Keratinocyte (primary cell): ENCODE measurements at regions not wholly inside any gene's neighbourhood (a gene's known extent, or its start where the extent isn't known, plus 50 kb on each side); places are given as distances from the start of the nearest gene placed in this dataset.

Experiments used
- DNase-seq: peaks from one replicate; pipeline ENCODE4 v3.0.0-alpha.2; 2011; ENCODE audit warnings: low read depth, missing footprints, low spot score
- FAIRE-seq: peaks from 2 replicates; lab custom pipeline; 2011; peaks lifted over from hg19 to GRCh38; lab: Jason Lieb, UNC
- H2AFZ ChIP-seq: 2 replicates; pipeline ENCODE4 v1.6.0; 2012; ENCODE audit warnings: low read length, control low read depth, inconsistent platforms; ENCODE audit not compliant: control insufficient read depth
- H3K27ac ChIP-seq: 2 replicates; pipeline ENCODE4 v1.5.1; 2011; ENCODE audit warnings: low read length; ENCODE audit not compliant: control insufficient read depth, insufficient read depth
- H3K27me3 ChIP-seq: 3 replicates; pipeline ENCODE4 v1.6.0; 2011; ENCODE audit warnings: low read length; ENCODE audit not compliant: control insufficient read depth, insufficient read depth; ENCODE audit errors: extremely low read depth
- H3K36me3 ChIP-seq, 2 experiments: 2 replicates in 1 of 2; 3 replicates in 1 of 2; pipeline ENCODE4 v1.5.1; 2011; ENCODE audit warnings: low read length in 2 of 2, mild to moderate bottlenecking in 1 of 2; ENCODE audit not compliant: control insufficient read depth in 2 of 2, insufficient read depth in 2 of 2; ENCODE audit errors: extremely low read depth in 1 of 2
- H3K4me1 ChIP-seq: 3 replicates; pipeline ENCODE4 v1.5.1; 2011; ENCODE audit warnings: low read length; ENCODE audit not compliant: control insufficient read depth, insufficient read depth; ENCODE audit errors: extremely low read depth
- H3K4me2 ChIP-seq: 3 replicates; pipeline ENCODE4 v1.6.0; 2011; ENCODE audit warnings: low read depth, low read length; ENCODE audit not compliant: control insufficient read depth, insufficient read depth; ENCODE audit errors: extremely low read depth
- H3K4me3 ChIP-seq, 3 experiments: fragments of 200-600 bp in 1 of 3; sonication (generic) in 1 of 3; 2 replicates in 2 of 3; 3 replicates in 1 of 3; pipeline ENCODE4 v1.5.1; 2011 to 2016; ENCODE audit warnings: low read length in 3 of 3, mild to moderate bottlenecking in 3 of 3, control low read depth in 2 of 3, inconsistent platforms in 1 of 3, low read depth in 1 of 3, mixed read lengths in 1 of 3, mixed run types in 1 of 3, moderate library complexity in 1 of 3; ENCODE audit not compliant: control insufficient read depth in 2 of 3, insufficient read depth in 2 of 3; ENCODE audit errors: extremely low read depth in 1 of 3
- H3K79me2 ChIP-seq: 2 replicates; pipeline ENCODE4 v1.6.0; 2012; ENCODE audit warnings: low read length; ENCODE audit not compliant: control insufficient read depth, insufficient read depth
- H3K9ac ChIP-seq: 3 replicates; pipeline ENCODE4 v1.6.0; 2011; ENCODE audit warnings: low read length; ENCODE audit not compliant: control insufficient read depth, insufficient read depth; ENCODE audit errors: extremely low read depth
- H3K9me1 ChIP-seq: 3 replicates; pipeline ENCODE4 v1.6.0; 2011; ENCODE audit warnings: low read length; ENCODE audit not compliant: control insufficient read depth, insufficient read depth; ENCODE audit errors: extremely low read depth
- H3K9me3 ChIP-seq: 2 replicates; pipeline ENCODE4 v1.5.1; 2012; ENCODE audit warnings: low read depth, low read length; ENCODE audit not compliant: control insufficient read depth
- H4K20me1 ChIP-seq: 3 replicates; pipeline ENCODE4 v1.6.0; 2011; ENCODE audit warnings: low read length; ENCODE audit not compliant: control insufficient read depth, insufficient read depth; ENCODE audit errors: extremely low read depth
- CTCF ChIP-seq, 3 experiments: IDR thresholded peaks in 1 of 3; conservative IDR thresholded peaks in 1 of 3; optimal IDR thresholded peaks in 1 of 3; 2 replicates in 2 of 3; 3 replicates in 1 of 3; pipeline versions ENCODE3 to v1.5.1; 2011; ENCODE audit warnings: low read length in 3 of 3, mild to moderate bottlenecking in 3 of 3, moderate library complexity in 2 of 3, control low read depth in 1 of 3, inconsistent platforms in 1 of 3; ENCODE audit not compliant: insufficient read depth in 2 of 3; ENCODE audit errors: extremely low read depth in 1 of 3
- EZH2 ChIP-seq: IDR thresholded peaks from one replicate; pipeline ENCODE4 v1.6.1; 2012; ENCODE audit warnings: inconsistent platforms, mild to moderate bottlenecking, low read length, moderate library complexity
- dilution Hi-C: fragments of 300-500 bp; cut with MboI; formaldehyde crosslinking; loops from one replicate; pipeline ENCODE4 v1.7.0; 2020; ENCODE audit warnings: low sequenced_read_pairs; ENCODE audit not compliant: extremely low pct_ligation_motif_present

GRCh38 chr2:144875290-144875969, 355.5 kb upstream of the ZEB2 start:
- Histone ChIP-seq H3K9me1 (no peaks in the 10 kb centered on the region), H3K79me2 (no peaks in the 10 kb centered on the region), H3K27ac (no peak overlapping the region), H3K4me1 (no peaks in the 10 kb centered on the region), H3K36me3 (no peaks in the 10 kb centered on the region), H4K20me1 (no peaks in the 10 kb centered on the region), H3K9me3 (no peaks in the 10 kb centered on the region), H3K4me3 (no peak overlapping the region), H3K27me3 (no peaks in the 10 kb centered on the region), H2AFZ (no peak overlapping the region), H3K9ac (no peak overlapping the region), H3K4me2 (no peak overlapping the region)
- TF ChIP-seq CTCF (optimal IDR thresholded peaks at IDR 0.05 in 1 of 3, IDR thresholded peaks at IDR 0.05 in 1 of 3, conservative IDR thresholded peaks at IDR 0.05 in 1 of 3; ENCODE audit: extremely low read depth in 1 of 3, insufficient read depth in 2 of 3, low read length in 3 of 3) (no peak), EZH2 (no peak)
- FAIRE-seq (no peak), DNase-seq (no peak)
- dilution Hi-C loops = no loop called here

- FAIRE-seq (no peak), DNase-seq (no peak)
- H4K20me1 ChIP-seq = no peaks in the 10 kb centered on the region
- H3K4me3 ChIP-seq = no peak overlapping the region
- H3K27ac ChIP-seq = no peak overlapping the region
- TF ChIP-seq EZH2 (no peak), CTCF (optimal IDR thresholded peaks at IDR 0.05 in 1 of 3, IDR thresholded peaks at IDR 0.05 in 1 of 3, conservative IDR thresholded peaks at IDR 0.05 in 1 of 3; ENCODE audit: extremely low read depth in 1 of 3, insufficient read depth in 2 of 3, low read length in 3 of 3) (no peak)
- dilution Hi-C loops = no loop called here
- no peak overlapping the region for H2AFZ ChIP-seq
- no peaks in the 10 kb centered on the region for H3K27me3 ChIP-seq
- no peaks in the 10 kb centered on the region for H3K9me1 ChIP-seq
- H3K4me2 ChIP-seq = no peak overlapping the region
- H3K36me3 ChIP-seq = no peaks in the 10 kb centered on the region
- H3K79me2 ChIP-seq = no peaks in the 10 kb centered on the region
- no peak overlapping the region for H3K9ac ChIP-seq
- no peaks in the 10 kb centered on the region for H3K4me1 ChIP-seq
- no peaks in the 10 kb centered on the region for H3K9me3 ChIP-seq
Measured at GRCh38 chr2:144865670-144866069, 345.8 kb upstream of the ZEB2 start.
